ENCODE measurements at regions not wholly inside any gene's neighbourhood (a gene's known extent, or its start where the extent isn't known, plus 50 kb on each side); places are given as distances from the start of the nearest gene placed in this dataset.
A peak's percentile ranks its signal among the peaks of the same experiment; 100 is the strongest.

DNA sequence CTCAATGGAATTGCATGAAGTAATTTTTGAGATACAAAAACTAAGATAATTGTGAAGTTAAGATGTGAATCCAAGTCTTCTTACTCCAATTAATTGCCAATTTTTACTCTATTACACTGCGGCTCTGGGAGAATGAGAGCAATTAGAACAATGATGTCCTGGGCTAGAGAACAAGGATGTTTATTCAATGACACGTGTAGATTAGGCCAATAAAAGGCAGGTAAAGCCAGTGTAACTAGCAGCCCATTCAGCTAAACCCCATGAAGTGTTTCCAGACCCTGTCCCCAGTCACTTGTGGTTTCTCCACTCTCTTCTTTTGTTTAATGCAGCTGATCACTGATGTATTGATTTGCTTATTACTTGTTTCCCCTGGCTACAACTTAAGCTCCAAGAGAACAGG, 381.1 kb upstream of the ARHGEF26 start:
- Histone ChIP-seq H3K4me2 (ENCODE audit: control insufficient read depth, extremely low read depth, insufficient read depth, low read depth, low read length) (no peak overlapping the region), H3K4me1 (ENCODE audit: control insufficient read depth, extremely low read depth, insufficient read depth, low read length) (peaks cover 2% of the 10 kb centered on the region), H4K20me1 (ENCODE audit: control insufficient read depth, extremely low read depth, insufficient read depth, low read length) (no peaks in the 10 kb centered on the region), H3K9me1 (ENCODE audit: control insufficient read depth, extremely low read depth, insufficient read depth, low read length) (no peaks in the 10 kb centered on the region), H3K79me2 (ENCODE audit: control insufficient read depth, insufficient read depth, low read length) (no peaks in the 10 kb centered on the region), H3K36me3 (ENCODE audit: control insufficient read depth in 2 of 2, extremely low read depth in 1 of 2, insufficient read depth in 2 of 2, low read length in 2 of 2) (no peaks in the 10 kb centered on the region), H3K27me3 (ENCODE audit: control insufficient read depth, extremely low read depth, insufficient read depth, low read length) (no peaks in the 10 kb centered on the region), H3K9ac (ENCODE audit: control insufficient read depth, extremely low read depth, insufficient read depth, low read length) (no peak overlapping the region), H3K9me3 (ENCODE audit: control insufficient read depth, low read depth, low read length) (no peaks in the 10 kb centered on the region), H2AFZ (ENCODE audit: control insufficient read depth, low read length) (no peak overlapping the region), H3K27ac (ENCODE audit: control insufficient read depth, insufficient read depth, low read length) (no peak overlapping the region), H3K4me3 (ENCODE audit: control insufficient read depth in 2 of 3, extremely low read depth in 1 of 3, insufficient read depth in 2 of 3, low read depth in 1 of 3, low read length in 3 of 3) (no peak overlapping the region)
- DNase-seq (ENCODE audit: low read depth, low spot score) (no peak), FAIRE-seq (no peak)
- dilution Hi-C loops (cut with MboI; ENCODE audit: extremely low pct_ligation_motif_present, low sequenced_read_pairs): no loop called here
- TF ChIP-seq EZH2 (IDR thresholded peaks at IDR 0.05; ENCODE audit: low read length): no peak
- TF ChIP-seq, protein P1, sequence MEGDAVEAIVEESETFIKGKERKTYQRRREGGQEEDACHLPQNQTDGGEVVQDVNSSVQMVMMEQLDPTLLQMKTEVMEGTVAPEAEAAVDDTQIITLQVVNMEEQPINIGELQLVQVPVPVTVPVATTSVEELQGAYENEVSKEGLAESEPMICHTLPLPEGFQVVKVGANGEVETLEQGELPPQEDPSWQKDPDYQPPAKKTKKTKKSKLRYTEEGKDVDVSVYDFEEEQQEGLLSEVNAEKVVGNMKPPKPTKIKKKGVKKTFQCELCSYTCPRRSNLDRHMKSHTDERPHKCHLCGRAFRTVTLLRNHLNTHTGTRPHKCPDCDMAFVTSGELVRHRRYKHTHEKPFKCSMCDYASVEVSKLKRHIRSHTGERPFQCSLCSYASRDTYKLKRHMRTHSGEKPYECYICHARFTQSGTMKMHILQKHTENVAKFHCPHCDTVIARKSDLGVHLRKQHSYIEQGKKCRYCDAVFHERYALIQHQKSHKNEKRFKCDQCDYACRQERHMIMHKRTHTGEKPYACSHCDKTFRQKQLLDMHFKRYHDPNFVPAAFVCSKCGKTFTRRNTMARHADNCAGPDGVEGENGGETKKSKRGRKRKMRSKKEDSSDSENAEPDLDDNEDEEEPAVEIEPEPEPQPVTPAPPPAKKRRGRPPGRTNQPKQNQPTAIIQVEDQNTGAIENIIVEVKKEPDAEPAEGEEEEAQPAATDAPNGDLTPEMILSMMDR (optimal IDR thresholded peaks at IDR 0.05 in 1 of 3, IDR thresholded peaks at IDR 0.05 in 1 of 3, conservative IDR thresholded peaks at IDR 0.05 in 1 of 3; ENCODE audit: extremely low read depth in 1 of 3, insufficient read depth in 2 of 3, low read length in 3 of 3): no peak

DNA sequence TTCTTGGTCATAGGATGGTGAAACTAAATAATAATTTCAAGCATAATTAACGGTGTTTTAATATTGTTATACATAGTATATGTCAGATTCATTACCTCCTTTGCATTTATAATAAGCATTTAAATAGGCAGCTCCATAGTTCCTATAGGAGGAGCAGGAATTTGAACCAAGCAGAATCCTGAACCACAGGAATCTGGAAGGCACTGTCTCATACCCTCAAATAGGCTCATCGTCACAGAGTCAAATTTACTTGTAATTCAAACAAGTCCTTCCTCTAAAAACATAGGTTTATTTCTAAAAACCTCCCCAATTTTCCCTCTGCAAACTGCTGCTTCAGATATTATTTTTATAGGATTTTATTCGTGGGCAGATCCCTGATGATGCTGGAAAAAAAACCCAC, 376.3 kb upstream of the ARHGEF26 start:
- dilution Hi-C loops (cut with MboI; ENCODE audit: extremely low pct_ligation_motif_present, low sequenced_read_pairs): no loop called here
- Histone ChIP-seq H3K36me3 (ENCODE audit: control insufficient read depth in 2 of 2, extremely low read depth in 1 of 2, insufficient read depth in 2 of 2, low read length in 2 of 2) (no peaks in the 10 kb centered on the region), H3K4me3 (ENCODE audit: control insufficient read depth in 2 of 3, extremely low read depth in 1 of 3, insufficient read depth in 2 of 3, low read depth in 1 of 3, low read length in 3 of 3) (no peak overlapping the region), H3K4me2 (ENCODE audit: control insufficient read depth, extremely low read depth, insufficient read depth, low read depth, low read length) (no peak overlapping the region), H3K4me1 (ENCODE audit: control insufficient read depth, extremely low read depth, insufficient read depth, low read length) (no peaks in the 10 kb centered on the region), H3K9me1 (ENCODE audit: control insufficient read depth, extremely low read depth, insufficient read depth, low read length) (no peaks in the 10 kb centered on the region), H3K9me3 (ENCODE audit: control insufficient read depth, low read depth, low read length) (no peaks in the 10 kb centered on the region), H3K27me3 (ENCODE audit: control insufficient read depth, extremely low read depth, insufficient read depth, low read length) (no peaks in the 10 kb centered on the region), H2AFZ (ENCODE audit: control insufficient read depth, low read length) (no peak overlapping the region), H3K27ac (ENCODE audit: control insufficient read depth, insufficient read depth, low read length) (no peak overlapping the region), H3K9ac (ENCODE audit: control insufficient read depth, extremely low read depth, insufficient read depth, low read length) (no peak overlapping the region), H3K79me2 (ENCODE audit: control insufficient read depth, insufficient read depth, low read length) (no peaks in the 10 kb centered on the region), H4K20me1 (ENCODE audit: control insufficient read depth, extremely low read depth, insufficient read depth, low read length) (no peaks in the 10 kb centered on the region)
- no peak for DNase-seq (ENCODE audit: low read depth, low spot score)
- no peak for TF ChIP-seq EZH2 (IDR thresholded peaks at IDR 0.05; ENCODE audit: low read length)
- TF ChIP-seq, protein P1 (optimal IDR thresholded peaks at IDR 0.05 in 1 of 3, IDR thresholded peaks at IDR 0.05 in 1 of 3, conservative IDR thresholded peaks at IDR 0.05 in 1 of 3; ENCODE audit: extremely low read depth in 1 of 3, insufficient read depth in 2 of 3, low read length in 3 of 3): no peak
- FAIRE-seq: peak; percentile 17
